ENCODE measurements at regions not wholly inside any gene's neighbourhood (a gene's known extent, or its start where the extent isn't known, plus 50 kb on each side); places are given as distances from the start of the nearest gene placed in this dataset.

DNA sequence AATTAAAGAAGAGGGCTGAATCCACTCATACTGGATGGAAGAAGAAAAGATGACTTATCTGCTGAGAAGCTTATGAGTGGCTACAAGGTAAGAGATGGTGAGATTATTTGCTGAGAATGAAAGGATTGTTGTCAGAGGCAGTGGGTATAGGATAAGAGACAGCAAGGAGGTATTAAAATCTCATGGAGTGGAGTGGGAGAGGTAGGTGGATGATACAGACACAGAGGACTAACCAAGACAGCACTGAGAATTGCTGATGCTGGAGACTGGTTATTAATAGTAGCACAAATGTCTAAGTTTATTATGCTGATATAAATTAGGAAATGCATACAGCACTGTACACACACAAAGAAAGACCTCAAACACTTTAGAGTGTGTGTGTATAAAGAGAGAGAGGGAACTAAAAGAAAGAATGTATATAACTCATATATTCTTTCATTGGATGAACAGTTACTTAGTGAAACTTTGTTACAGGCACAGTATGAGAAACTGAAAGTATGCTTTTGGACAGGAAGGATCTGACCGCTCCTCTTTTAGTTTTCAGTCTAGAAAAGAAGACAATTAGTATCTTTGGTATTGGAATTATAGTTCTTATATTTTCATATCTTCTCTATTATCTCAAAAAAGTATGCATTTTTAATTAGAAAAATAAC, 543.1 kb downstream of the LRFN5 start:
- TF ChIP-seq EZH2 (IDR thresholded peaks at IDR 0.05; ENCODE audit: borderline replicate concordance, low read depth, low read length, severe bottlenecking), result no peak
- H3K9ac ChIP-seq (ENCODE audit: low read depth, low read length), result no peak overlapping the region
- H3K27me3 ChIP-seq (ENCODE audit: insufficient read depth, low read length, poor library complexity), result no peaks in the 10 kb centered on the region
- H3K4me3 ChIP-seq (ENCODE audit: low read depth in 1 of 2, low read length in 2 of 2), result no peak overlapping the region
- no peak overlapping the region for H3K27ac ChIP-seq (ENCODE audit: low read length)
- no peak overlapping the region for H3K4me2 ChIP-seq (ENCODE audit: insufficient read depth, low read length)
- H4K20me1 ChIP-seq (ENCODE audit: insufficient read depth, low read length), result no peaks in the 10 kb centered on the region
- H3K36me3 ChIP-seq (ENCODE audit: insufficient read depth, low read length), result no peaks in the 10 kb centered on the region
- no peak for DNase-seq
- H3K79me2 ChIP-seq (ENCODE audit: insufficient read depth, low read length), result no peaks in the 10 kb centered on the region
- no peak for ATAC-seq (ENCODE audit: insufficient read depth, low read depth)
- no peak overlapping the region for H2AFZ ChIP-seq (ENCODE audit: low read depth, low read length)
- H3K9me3 ChIP-seq (ENCODE audit: insufficient read depth, low read length, severe bottlenecking), result no peaks in the 10 kb centered on the region
- H3K4me1 ChIP-seq (ENCODE audit: insufficient read depth, low read length), result no peaks in the 10 kb centered on the region

DNA sequence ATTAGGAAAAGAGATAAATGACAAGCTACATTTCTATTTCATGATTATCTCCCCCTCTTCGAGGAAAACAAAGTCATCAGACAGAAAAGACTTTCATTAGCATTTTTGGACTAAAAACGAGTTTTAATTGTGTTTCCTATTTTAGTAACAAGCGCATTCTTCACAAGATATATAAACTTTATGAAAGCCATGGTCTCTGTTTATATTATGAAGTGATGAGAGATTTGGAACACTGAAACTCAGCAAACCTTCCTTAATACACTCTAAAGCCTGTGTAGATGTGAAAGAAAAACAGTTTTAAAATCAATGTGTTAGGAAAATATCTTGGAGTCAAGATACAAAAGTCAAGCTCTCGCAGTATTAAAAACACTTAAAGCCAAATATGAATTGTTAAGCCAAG, 539.1 kb downstream of the LRFN5 start:
- Histone ChIP-seq H3K4me1 (ENCODE audit: insufficient read depth, low read length) (no peaks in the 10 kb centered on the region), H3K9me3 (ENCODE audit: insufficient read depth, low read length, severe bottlenecking) (no peaks in the 10 kb centered on the region), H2AFZ (ENCODE audit: low read depth, low read length) (no peak overlapping the region), H3K27ac (ENCODE audit: low read length) (no peak overlapping the region), H3K4me3 (ENCODE audit: low read depth in 1 of 2, low read length in 2 of 2) (no peak overlapping the region), H3K9ac (ENCODE audit: low read depth, low read length) (no peak overlapping the region), H3K27me3 (ENCODE audit: insufficient read depth, low read length, poor library complexity) (no peaks in the 10 kb centered on the region), H3K4me2 (ENCODE audit: insufficient read depth, low read length) (no peak overlapping the region), H3K79me2 (ENCODE audit: insufficient read depth, low read length) (no peaks in the 10 kb centered on the region), H4K20me1 (ENCODE audit: insufficient read depth, low read length) (no peaks in the 10 kb centered on the region), H3K36me3 (ENCODE audit: insufficient read depth, low read length) (no peaks in the 10 kb centered on the region)
- TF ChIP-seq, protein P1, sequence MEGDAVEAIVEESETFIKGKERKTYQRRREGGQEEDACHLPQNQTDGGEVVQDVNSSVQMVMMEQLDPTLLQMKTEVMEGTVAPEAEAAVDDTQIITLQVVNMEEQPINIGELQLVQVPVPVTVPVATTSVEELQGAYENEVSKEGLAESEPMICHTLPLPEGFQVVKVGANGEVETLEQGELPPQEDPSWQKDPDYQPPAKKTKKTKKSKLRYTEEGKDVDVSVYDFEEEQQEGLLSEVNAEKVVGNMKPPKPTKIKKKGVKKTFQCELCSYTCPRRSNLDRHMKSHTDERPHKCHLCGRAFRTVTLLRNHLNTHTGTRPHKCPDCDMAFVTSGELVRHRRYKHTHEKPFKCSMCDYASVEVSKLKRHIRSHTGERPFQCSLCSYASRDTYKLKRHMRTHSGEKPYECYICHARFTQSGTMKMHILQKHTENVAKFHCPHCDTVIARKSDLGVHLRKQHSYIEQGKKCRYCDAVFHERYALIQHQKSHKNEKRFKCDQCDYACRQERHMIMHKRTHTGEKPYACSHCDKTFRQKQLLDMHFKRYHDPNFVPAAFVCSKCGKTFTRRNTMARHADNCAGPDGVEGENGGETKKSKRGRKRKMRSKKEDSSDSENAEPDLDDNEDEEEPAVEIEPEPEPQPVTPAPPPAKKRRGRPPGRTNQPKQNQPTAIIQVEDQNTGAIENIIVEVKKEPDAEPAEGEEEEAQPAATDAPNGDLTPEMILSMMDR (IDR thresholded peaks at IDR 0.05; ENCODE audit: borderline replicate concordance, extremely low read depth, low read length, poor library complexity, severe bottlenecking), result no peak
- no peak for TF ChIP-seq EZH2 (IDR thresholded peaks at IDR 0.05; ENCODE audit: borderline replicate concordance, low read depth, low read length, severe bottlenecking)
- no peak for DNase-seq
- no peak for ATAC-seq (ENCODE audit: insufficient read depth, low read depth)

DNA sequence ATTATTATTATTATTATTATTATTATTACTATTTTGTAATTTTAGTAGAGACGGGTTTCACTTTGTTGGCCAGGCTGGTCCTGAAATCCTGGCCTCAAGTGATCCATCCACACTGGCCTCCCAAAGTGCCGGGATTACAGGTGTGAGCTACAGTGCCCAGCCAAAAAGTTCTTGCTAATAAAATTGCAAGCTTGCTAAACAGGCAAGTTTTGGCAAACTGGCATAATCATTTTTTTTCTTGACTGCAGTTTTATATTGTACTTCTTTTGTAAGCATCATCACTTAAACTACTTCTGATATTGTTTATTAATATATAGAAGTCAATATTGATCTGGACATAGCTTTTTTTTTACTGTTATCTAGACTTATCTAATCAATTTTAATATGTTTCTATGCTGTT, 536.4 kb downstream of the LRFN5 start:
- H3K27ac ChIP-seq (ENCODE audit: low read length), result no peak overlapping the region
- no peak overlapping the region for H2AFZ ChIP-seq (ENCODE audit: low read depth, low read length)
- no peaks in the 10 kb centered on the region for H3K27me3 ChIP-seq (ENCODE audit: insufficient read depth, low read length, poor library complexity)
- H3K9ac ChIP-seq (ENCODE audit: low read depth, low read length), result no peak overlapping the region
- no peaks in the 10 kb centered on the region for H3K4me1 ChIP-seq (ENCODE audit: insufficient read depth, low read length)
- no peaks in the 10 kb centered on the region for H4K20me1 ChIP-seq (ENCODE audit: insufficient read depth, low read length)
- DNase-seq, result no peak
- no peaks in the 10 kb centered on the region for H3K9me3 ChIP-seq (ENCODE audit: insufficient read depth, low read length, severe bottlenecking)
- H3K79me2 ChIP-seq (ENCODE audit: insufficient read depth, low read length), result no peaks in the 10 kb centered on the region
- H3K4me2 ChIP-seq (ENCODE audit: insufficient read depth, low read length), result no peak overlapping the region
- H3K36me3 ChIP-seq (ENCODE audit: insufficient read depth, low read length), result no peaks in the 10 kb centered on the region
- ATAC-seq (ENCODE audit: insufficient read depth, low read depth), result no peak
- no peak overlapping the region for H3K4me3 ChIP-seq (ENCODE audit: low read depth in 1 of 2, low read length in 2 of 2)
- TF ChIP-seq, protein P1 (IDR thresholded peaks at IDR 0.05; ENCODE audit: borderline replicate concordance, extremely low read depth, low read length, poor library complexity, severe bottlenecking), result no peak
- TF ChIP-seq EZH2 (IDR thresholded peaks at IDR 0.05; ENCODE audit: borderline replicate concordance, low read depth, low read length, severe bottlenecking), result no peak

DNA sequence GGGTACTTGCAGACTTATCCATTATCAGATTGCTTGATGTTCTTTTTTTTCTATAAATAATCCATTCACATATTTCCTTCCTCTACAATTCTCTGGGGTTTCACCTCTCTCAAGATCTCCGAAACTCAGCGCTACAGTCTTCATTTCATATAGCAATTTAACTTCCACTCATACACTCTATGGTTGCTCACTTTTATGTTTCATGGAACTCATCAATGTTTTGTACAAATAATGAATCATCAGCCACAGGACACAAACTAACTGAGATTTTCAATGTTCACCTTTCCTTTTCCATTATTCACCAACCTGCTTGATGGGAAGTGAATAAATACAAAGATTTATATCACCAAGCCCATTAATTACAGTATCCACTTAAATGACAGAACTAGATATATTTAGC, 534.7 kb downstream of the LRFN5 start:
- no peak for TF ChIP-seq EZH2 (IDR thresholded peaks at IDR 0.05; ENCODE audit: borderline replicate concordance, low read depth, low read length, severe bottlenecking)
- TF ChIP-seq, protein P1 (IDR thresholded peaks at IDR 0.05; ENCODE audit: borderline replicate concordance, extremely low read depth, low read length, poor library complexity, severe bottlenecking), result no peak
- no peak for ATAC-seq (ENCODE audit: insufficient read depth, low read depth)
- Histone ChIP-seq H3K27ac (ENCODE audit: low read length) (no peak overlapping the region), H3K36me3 (ENCODE audit: insufficient read depth, low read length) (no peaks in the 10 kb centered on the region), H3K27me3 (ENCODE audit: insufficient read depth, low read length, poor library complexity) (no peaks in the 10 kb centered on the region), H3K4me2 (ENCODE audit: insufficient read depth, low read length) (no peak overlapping the region), H4K20me1 (ENCODE audit: insufficient read depth, low read length) (no peaks in the 10 kb centered on the region), H2AFZ (ENCODE audit: low read depth, low read length) (no peak overlapping the region), H3K9ac (ENCODE audit: low read depth, low read length) (no peak overlapping the region), H3K79me2 (ENCODE audit: insufficient read depth, low read length) (no peaks in the 10 kb centered on the region), H3K9me3 (ENCODE audit: insufficient read depth, low read length, severe bottlenecking) (no peaks in the 10 kb centered on the region), H3K4me3 (ENCODE audit: low read depth in 1 of 2, low read length in 2 of 2) (no peak overlapping the region), H3K4me1 (ENCODE audit: insufficient read depth, low read length) (no peaks in the 10 kb centered on the region)
- no peak for DNase-seq

All from DND-41 (cell line).